ENCODE measurements at regions not wholly inside any gene's neighbourhood (a gene's known extent, or its start where the extent isn't known, plus 50 kb on each side); places are given as distances from the start of the nearest gene placed in this dataset.

DNA sequence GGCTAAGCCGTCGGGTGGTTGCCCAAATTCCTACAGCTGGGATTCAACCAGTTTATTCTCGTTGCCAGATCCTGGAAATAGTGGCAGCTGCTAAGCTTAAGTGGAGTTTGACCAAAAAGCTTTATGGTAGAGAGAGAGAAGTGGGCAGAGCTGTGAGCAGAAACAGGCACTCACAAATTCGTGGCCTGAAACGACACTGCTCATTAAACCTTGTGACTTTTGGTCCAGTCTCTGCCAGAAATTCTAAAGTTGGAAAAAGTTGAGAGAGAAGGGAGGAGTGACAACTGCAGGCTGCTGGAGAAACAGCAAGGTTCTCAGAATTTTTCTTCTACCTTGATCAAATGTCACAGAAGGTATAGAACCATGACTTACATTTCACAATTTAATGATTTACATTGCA is 131.5 kb downstream of the MTX3 start:
- no peak for TF ChIP-seq CTCF (IDR thresholded peaks at IDR 0.05)
- TF ChIP-seq ZFX (IDR thresholded peaks at IDR 0.05; ENCODE audit: borderline replicate concordance), result no peak

Measured in 22Rv1 (cell line).